Left ventricle myocardium inferior (tissue), 1 donor: ENCODE measurements at regions not wholly inside any gene's neighbourhood (a gene's known extent, or its start where the extent isn't known, plus 50 kb on each side); places are given as distances from the start of the nearest gene placed in this dataset.

ENCODE experiments used
- DNase-seq: peaks from one replicate; pipeline ENCODE4 v3.0.0-alpha.2; 2020
- H3K27ac ChIP-seq: fragments of 200-600 bp; replicated peaks from 2 replicates; pipeline ENCODE4 v1.8.0; 2021
- H3K27me3 ChIP-seq: fragments of 200-600 bp; 2 replicates; pipeline ENCODE4 v1.8.0; 2021; ENCODE audit warnings: low read depth
- H3K36me3 ChIP-seq: fragments of 200-600 bp; 2 replicates; pipeline ENCODE4 v1.8.0; 2021
- H3K4me1 ChIP-seq: fragments of 200-600 bp; 2 replicates; pipeline ENCODE4 v1.8.0; 2021
- H3K4me3 ChIP-seq: fragments of 200-600 bp; 2 replicates; pipeline ENCODE4 v1.8.0; 2021; ENCODE audit warnings: mild to moderate bottlenecking, moderate library complexity
- H3K9me3 ChIP-seq: fragments of 200-600 bp; replicated peaks from 2 replicates; pipeline ENCODE4 v1.8.0; 2021
- intact Hi-C: fragments of 100-400 bp; cut with micrococcal nuclease; formaldehyde crosslinking; loops from one replicate; pipeline ENCODE4 v1.11.0; 2022
- TF ChIP-seq, protein P1 (sequence below): fragments of 200-600 bp; IDR thresholded peaks from 2 replicates; pipeline ENCODE4 v1.8.0; 2021; ENCODE audit warnings: antibody characterized with exemption, mild to moderate bottlenecking, borderline replicate concordance
- donor health status: DM: no; HTN: yes; CAD: no; lungs with severe emphysema.

DNA sequence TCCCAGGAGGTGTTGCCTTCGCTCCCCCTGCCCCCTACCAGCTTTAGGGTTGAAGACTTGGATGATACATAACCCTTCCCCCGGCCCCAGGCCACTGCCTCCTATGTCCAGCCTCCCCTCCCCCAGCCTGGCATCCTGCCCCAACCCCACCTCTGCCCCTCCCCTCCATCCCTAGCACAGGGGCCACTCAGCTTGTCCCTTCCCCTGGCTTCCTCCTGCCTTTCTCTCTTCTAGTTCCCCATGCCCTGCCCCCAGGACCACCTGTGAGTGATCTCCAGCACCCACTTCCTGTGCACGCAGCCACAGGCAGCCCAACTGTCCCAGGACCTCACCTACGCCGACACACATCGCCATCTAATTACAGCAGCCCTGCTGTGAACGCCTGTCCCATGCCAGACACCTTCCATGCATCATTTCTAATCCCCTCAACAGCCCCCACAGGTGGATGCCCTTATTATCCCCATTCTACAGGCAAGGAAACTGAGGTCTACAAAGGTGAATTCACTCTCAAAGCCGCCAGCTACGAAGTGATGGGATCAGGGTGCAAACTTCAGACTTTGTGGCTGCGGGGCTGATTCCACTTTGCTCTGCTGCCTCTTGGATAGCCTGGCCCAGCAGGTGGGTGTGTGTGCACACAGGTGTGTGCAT lies 82.4 kb upstream of the CHST15 start:
- H3K9me3 ChIP-seq: no peaks in the 10 kb centered on the region
- no peak for DNase-seq
- intact Hi-C loops: no loop called here
- H3K27me3 ChIP-seq: no peaks in the 10 kb centered on the region
- H3K4me3 ChIP-seq: no peak overlapping the region
- H3K36me3 ChIP-seq: no peaks in the 10 kb centered on the region
- TF ChIP-seq, protein P1, sequence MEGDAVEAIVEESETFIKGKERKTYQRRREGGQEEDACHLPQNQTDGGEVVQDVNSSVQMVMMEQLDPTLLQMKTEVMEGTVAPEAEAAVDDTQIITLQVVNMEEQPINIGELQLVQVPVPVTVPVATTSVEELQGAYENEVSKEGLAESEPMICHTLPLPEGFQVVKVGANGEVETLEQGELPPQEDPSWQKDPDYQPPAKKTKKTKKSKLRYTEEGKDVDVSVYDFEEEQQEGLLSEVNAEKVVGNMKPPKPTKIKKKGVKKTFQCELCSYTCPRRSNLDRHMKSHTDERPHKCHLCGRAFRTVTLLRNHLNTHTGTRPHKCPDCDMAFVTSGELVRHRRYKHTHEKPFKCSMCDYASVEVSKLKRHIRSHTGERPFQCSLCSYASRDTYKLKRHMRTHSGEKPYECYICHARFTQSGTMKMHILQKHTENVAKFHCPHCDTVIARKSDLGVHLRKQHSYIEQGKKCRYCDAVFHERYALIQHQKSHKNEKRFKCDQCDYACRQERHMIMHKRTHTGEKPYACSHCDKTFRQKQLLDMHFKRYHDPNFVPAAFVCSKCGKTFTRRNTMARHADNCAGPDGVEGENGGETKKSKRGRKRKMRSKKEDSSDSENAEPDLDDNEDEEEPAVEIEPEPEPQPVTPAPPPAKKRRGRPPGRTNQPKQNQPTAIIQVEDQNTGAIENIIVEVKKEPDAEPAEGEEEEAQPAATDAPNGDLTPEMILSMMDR: no peak
- H3K27ac ChIP-seq: no peak overlapping the region
- no peaks in the 10 kb centered on the region for H3K4me1 ChIP-seq

DNA sequence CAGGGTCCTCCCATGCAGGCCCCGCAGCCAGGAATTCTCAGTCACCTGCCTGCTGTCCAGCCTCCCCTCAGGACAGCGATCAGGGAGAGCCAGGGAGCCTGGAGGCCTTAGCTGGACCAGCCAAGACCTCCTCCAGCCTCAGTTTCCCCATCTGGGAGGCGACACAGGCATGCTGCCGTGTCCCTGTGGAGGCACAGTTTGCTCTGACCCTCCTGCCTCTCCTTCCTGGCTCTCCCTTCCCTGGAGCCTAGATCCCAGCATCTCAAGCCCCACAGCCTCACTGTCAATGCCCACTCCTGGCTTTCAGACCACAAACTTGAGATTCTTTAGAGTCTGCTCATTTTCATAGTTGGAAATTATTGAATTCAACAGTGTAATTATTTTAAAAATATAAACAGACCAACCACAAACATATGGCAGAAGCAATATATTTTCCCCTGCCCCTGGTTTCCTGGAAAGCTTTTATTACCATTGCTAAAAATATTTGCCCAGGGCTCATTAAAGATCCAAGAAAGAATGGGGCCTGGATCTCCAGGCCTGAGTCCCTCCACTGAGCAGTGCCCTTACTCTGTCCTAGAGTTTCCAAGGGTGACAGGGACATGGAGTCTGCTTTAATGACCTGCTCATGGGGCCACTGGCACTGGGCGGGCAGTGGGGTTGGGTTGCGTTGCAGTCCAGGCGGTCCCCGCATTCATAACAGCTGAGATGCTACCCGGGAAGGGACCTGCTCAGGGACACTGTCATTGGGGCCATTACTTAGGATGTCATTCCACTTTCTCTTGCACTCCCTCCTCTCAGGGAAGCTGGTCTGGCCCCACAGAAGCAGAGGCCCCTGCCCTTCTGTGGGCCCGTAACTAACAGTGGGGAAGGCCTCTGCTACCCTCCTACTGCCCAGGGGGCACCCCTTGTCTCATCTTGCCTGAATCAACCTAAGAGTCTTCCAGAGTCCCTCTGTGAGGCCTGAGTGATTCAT lies 81.6 kb upstream of the CHST15 start:
- DNase-seq: no peak
- H3K9me3 ChIP-seq: no peaks in the 10 kb centered on the region
- H3K36me3 ChIP-seq: no peaks in the 10 kb centered on the region
- H3K4me3 ChIP-seq: no peak overlapping the region
- intact Hi-C loops: no loop called here
- no peak overlapping the region for H3K27ac ChIP-seq
- TF ChIP-seq, protein P1: no peak
- no peaks in the 10 kb centered on the region for H3K4me1 ChIP-seq
- H3K27me3 ChIP-seq: no peaks in the 10 kb centered on the region

DNA sequence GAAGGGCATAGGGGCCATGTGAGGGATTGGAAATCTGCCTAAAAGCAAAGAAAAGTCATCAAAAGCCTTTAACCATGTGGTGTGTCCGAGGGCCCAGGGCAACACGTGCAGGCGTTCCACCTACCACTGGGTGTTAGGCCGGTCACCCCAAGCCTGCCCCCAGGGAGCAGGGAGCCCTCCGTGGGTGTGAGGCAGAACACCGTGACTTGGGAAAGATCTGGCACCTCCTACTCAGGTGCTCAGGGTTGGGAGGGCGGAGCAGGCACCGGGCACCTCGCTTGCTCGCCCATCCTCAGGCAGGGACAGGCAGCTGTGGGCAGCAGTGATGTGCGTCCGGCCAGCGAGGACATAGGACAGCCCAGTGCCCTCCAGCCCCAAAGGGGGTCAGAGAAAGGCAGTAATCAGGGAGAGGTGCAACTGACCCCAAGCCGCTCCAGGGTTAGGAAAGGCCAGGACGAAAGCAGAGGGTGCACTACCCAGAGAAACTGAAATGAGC lies 80.7 kb upstream of the CHST15 start:
- no peaks in the 10 kb centered on the region for H3K36me3 ChIP-seq
- H3K4me1 ChIP-seq: no peaks in the 10 kb centered on the region
- H3K9me3 ChIP-seq: no peaks in the 10 kb centered on the region
- H3K27me3 ChIP-seq: no peaks in the 10 kb centered on the region
- intact Hi-C loops: no loop called here
- DNase-seq: no peak
- TF ChIP-seq, protein P1: no peak
- H3K27ac ChIP-seq: no peak overlapping the region
- no peak overlapping the region for H3K4me3 ChIP-seq

DNA sequence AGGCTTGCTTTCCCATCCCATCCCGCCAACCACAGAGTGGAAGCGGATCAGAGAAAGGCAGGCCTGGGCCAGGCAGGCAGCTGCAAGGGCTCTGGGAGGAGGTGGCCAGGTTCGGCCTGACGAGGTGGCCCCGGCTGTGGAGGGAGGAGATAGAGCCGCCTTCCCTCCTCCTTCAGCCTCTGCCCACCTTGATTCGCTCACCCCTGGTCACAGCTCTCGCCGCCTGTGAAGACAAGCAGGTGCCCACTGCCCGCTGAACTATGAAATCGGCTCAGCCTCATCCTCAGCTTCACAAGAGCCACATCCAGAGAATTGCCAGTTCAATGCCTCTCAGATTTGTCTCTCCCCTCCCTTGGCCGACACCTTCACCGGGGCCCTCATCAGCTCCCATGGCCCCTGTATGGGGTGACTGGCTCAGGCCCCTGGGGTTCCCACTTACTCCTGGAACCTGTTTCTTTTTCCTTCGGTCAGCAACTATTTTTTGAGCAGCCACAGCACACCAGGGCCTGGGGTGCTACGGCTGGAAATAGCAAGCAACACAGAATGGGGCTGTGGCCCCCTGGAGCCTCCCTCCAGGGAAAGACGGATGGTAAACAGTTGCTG lies 80.0 kb upstream of the CHST15 start:
- DNase-seq: no peak
- Histone ChIP-seq H3K9me3 (no peaks in the 10 kb centered on the region), H3K36me3 (no peaks in the 10 kb centered on the region), H3K27ac (no peak overlapping the region), H3K4me1 (no peaks in the 10 kb centered on the region), H3K27me3 (no peaks in the 10 kb centered on the region), H3K4me3 (no peak overlapping the region)
- intact Hi-C loops: no loop called here
- TF ChIP-seq, protein P1: no peak

DNA sequence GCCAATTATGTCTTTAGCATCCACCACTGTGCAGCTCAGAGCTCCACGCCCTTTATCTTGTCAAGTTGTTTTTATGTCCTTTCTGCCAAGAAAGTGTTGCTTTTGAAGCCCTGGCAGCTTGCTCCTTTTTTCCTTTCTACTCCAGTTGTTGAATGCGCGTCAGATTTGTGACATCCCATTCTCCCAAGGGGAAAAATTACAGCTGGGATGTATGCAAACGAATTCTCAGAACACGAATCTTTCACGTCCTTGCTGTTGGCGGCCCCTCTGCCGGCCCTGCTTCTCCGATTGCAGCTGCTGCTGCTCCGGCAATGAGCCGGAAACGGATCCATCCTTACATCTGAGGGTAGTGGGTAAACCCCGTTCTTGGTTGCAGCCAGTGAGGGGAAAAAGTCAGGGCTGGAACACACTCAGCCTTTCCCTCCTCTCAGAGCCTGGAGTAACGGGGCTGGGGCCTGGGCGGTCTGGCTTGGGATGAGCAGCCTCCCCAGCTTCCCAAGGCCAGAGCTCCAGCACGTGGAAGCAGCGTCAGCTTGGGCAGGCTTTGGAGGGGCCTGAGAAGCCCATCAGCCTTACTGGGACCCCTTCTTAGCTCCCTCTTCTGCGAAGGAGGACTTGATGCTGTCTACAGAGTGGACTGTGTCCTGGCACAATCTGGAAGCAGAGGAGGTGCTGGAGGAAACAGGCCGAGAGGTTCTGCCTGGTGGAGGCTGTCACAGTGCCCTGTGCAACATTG lies 79.0 kb upstream of the CHST15 start:
- Histone ChIP-seq H3K36me3 (no peaks in the 10 kb centered on the region), H3K27me3 (no peaks in the 10 kb centered on the region), H3K4me1 (no peaks in the 10 kb centered on the region), H3K9me3 (no peaks in the 10 kb centered on the region), H3K4me3 (no peak overlapping the region), H3K27ac (no peak overlapping the region)
- TF ChIP-seq, protein P1: no peak
- DNase-seq: no peak
- intact Hi-C loops: no loop called here
